ENCODE measurements at regions not wholly inside any gene's neighbourhood (a gene's known extent, or its start where the extent isn't known, plus 50 kb on each side); places are given as distances from the start of the nearest gene placed in this dataset.
"Not testable (repeated sequence)": the region's sequence is repeated elsewhere in the genome, so short reads cannot be mapped to it uniquely, and the experiment has no call there.

DNA sequence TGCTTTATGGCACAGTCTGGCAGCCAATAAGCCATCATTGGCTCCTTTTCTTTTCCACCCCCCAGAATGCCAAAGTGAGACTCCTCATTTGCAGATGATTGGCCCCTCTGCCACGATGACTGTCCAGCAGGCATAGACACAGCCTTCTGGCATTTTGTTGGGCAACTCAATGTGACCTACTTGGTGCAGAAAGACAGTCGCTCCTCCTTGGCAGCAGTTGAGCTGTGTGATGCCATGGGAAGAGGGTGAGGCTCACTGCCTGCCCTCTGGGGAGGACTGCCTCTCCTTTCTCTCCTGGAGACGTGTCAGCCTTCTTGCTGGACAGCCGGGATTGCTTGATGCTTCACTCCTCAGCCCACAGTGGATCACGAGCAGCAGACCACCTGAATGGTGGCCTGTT lies 264.9 kb downstream of the C12orf75 start:
- no peak for DNase-seq

DNA sequence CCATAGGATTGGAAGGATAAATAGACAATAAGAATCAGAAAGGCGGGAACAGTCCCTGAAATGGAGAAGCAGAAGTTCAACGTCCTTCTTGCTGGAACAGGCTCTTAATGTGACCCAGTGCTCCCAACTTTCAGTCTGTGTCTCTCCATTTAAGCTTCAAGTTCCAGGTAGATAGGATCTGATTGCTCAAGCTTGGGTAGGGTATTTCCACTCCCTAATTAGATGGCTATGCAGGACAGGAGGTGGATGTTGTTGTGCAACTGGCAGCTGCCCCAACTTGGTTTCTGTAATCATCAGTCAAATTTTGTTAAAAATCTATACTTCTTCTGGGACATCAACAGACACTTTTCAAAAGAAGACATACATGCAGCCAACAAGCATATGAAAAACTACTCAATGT lies 266.2 kb downstream of the C12orf75 start:
- no peak for DNase-seq

DNA sequence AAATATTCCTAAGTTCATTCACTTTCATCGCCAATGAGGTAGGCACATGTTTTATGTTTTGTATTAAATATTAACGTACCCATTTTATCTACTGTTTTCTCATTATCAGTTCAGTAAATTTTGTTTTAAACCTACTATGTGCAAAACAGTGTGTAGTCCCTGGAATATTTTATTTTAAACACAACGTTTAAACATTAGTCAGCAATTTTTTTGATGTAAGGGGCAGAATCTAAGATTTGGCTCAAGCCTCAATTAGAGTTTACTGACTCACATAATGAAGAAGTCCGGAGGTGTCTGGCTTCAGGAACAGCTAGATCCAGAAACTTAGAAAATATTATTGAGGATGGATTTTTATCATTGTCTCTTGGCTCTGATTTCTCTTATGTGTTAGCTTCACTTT lies 267.5 kb downstream of the C12orf75 start:
- no peak for DNase-seq

DNA sequence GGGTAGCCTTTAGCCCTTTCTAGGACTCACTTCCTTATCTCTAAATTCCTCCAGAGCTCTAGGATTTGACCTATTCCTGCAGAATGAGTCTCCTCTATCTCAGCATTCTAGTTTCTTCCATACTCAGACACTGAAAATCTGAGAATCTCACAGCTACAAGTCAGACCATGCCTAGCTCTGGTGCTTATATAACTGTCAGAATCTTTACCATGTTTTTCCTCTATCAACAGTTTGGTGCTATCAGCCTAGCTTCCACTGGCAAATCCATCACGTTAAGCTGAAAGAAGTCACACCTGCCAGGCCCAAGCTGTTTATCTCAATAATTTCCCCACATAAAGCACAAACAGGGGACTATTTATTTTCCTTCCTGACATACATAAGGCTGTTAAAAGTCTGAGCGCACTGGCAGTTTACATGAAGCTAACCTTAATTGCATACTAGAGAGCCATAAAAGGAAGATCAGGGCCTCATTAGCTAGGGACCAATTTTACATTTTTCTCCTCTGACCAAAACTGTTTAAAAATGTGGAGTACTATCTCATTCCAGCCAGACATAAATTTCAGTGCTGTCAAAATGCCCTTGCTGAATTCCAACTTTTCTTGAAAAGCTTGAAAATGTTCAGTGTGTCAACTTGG lies 270.5 kb downstream of the C12orf75 start:
- no peak for DNase-seq

DNA sequence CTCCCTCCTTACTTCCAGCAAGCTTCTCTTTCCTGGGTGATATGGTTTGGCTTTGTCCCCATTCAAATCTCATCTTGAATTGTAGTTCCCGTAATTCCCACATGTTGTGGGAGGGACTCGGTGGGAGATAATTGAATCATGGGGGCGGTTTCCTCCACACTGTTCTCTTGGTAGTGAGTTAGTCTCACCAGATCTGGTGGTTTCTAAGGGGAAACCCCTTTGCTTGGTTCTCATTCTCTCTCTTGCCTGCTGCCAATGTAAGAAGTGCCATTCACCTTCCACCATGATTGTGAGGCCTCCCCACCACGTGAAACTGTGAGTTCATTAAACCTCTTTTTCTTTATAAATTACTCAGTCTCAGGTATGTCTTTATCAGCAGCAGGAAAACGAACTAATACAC lies 271.8 kb downstream of the C12orf75 start:
- DNase-seq, result peak; percentile 9

DNA sequence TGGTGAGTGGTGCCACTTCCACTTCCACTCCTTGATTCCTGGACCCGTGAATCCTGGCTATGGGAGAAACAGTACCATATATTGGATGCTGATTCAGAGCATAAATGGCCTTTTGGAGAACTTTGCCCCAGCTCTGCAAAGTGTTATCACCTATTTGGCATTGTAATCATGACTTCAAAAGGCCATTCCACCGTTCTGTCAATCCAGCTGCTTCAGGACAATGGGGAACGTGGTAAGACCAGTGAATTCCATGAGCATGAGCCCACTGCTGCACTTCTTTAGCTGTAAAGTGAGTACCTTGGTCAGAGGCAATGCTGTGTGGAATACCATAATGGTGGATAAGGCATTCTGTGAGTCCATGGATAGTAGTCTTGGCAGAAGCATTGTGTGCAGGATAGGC lies 273.8 kb downstream of the C12orf75 start:
- DNase-seq, result not testable (repeated sequence)

DNA sequence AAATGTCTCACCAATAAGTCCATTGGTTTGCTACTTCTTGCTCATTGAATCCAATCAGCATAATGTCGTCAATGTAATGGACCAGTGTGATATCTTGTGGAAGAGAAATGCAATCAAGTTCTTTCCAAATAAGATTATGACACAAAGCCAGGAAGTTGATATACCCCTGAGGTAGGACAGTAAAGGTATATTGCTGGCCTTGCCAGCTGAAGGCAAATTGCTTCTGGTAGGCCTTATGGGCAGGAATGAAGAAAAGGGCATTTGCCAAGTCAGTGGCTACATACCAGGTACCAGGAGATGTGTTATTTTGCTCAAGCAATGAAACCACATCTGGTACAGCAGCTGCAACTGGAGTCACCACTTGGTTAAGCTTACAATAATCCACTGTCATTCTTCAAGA lies 276.1 kb downstream of the C12orf75 start:
- not testable (repeated sequence) for DNase-seq

DNA sequence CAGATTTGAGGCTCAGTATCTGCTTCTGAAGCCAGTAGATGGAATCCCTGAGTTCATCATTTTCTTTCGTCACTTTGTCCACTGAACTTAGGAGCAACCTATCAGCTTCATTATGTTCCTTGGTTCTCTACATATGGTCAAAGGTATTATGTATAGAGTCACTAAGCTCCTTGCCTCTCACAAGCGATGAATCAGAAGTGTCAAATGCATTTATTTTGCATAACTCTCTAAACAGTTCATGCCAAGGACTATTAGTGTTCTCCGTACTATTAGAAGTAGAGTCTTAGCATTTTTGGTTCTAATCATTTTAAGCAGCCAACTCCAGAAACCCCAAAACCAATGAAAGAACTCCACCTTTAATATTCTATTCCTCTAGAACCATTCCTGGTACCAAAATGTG lies 278.5 kb downstream of the C12orf75 start:
- DNase-seq, result not testable (repeated sequence)

DNA sequence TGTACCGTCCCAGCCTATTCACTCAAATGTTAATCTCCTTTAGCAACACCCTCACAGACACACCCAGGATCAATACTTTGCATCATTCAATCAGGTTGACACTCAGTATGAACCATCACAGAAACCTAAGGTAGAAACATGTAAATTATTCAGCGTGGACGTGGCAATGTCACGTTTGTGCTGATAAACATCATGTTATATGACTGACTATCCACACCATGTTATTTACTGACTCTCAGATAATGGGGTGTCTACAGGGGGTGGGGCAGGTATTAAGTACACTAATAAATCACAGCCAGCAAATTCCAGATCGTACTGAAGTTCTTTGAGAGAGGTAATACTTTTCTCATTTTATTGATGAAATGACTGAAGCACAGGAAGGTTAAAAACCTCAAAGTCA lies 280.0 kb downstream of the C12orf75 start:
- DNase-seq, result no peak

DNA sequence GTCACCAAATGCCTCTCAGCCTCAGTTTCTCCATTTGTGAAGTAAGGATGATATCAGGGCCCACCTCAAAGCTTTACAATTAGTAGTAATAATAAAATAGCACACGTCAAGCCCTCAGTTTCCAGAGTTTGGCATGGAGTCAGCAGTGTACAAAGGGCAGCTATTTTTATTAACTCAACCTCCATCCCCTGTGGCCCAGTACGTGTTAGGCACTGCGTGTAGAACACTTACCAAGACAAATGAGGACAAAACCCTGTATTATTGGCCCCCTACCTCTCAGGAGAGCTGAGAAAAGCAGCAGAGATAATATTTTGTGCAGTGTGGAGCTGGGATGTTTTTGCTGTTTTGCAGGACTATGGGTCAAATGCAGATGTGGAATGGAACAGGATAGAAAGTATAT lies 280.8 kb downstream of the C12orf75 start:
- no peak for DNase-seq

DNA sequence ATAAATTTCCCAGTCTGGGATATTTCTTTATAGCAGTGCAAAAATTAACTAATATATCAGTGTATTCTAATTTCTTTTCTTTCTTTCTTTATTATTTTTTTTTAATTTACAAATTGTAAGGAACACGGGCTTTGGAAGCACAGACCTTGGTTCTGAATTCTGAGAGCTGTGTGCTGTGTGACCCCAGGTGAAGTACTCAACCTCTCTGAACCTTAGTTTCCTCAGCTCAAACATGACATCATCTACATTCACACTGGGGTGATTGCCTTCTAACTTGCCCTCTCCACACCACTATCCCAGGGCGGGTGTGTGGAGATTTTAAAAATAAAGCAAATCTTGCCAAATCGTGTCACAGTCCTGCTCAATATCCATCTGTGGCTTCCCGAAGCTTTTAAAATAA lies 282.8 kb downstream of the C12orf75 start:
- no peak for DNase-seq

DNA sequence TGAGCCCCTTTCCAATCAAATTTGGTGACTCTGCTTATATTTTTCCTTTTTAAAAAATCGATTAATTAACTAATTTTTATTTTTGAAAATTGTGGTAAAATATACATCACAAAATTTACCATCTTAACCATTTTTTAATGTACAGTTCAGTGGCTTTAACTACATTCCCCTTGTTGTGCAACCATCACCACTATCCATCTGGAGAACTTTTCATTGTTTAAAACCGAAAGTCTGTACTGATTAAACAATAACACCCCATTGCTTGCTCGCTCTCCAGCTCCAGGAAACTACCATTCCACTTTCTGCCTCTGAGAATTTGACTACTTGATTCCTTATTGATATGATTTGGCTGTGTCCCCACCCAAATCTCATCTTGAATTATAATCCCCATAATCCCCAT lies 283.4 kb downstream of the C12orf75 start:
- DNase-seq, result no peak

DNA sequence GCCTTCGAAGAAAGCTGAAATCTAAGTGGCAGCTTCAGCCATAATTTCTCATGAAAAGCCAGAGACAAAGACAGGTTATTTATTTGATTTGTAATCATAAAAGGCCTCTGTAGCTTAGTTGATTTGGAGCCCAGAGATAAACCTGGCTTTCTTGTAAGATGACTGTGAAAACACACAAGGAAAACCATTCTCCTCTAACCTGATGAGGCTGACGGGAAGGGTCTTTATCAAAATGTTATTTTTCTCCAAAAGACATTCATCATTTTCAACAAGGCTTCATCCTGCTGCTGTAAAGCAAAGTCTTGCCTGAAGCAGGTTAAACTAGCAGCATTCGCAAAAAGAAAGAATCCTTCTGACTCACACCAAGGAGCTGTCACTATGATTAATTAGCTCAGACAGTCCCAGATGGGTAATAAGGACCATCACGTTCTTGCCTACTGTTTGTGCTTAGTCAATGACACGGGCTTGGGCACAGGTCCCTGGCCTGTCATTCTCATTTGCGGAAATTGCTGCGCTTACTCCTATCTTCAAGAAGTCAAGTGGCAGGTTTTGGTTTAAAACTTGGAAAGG lies 286.6 kb downstream of the C12orf75 start:
- no peak for DNase-seq

DNA sequence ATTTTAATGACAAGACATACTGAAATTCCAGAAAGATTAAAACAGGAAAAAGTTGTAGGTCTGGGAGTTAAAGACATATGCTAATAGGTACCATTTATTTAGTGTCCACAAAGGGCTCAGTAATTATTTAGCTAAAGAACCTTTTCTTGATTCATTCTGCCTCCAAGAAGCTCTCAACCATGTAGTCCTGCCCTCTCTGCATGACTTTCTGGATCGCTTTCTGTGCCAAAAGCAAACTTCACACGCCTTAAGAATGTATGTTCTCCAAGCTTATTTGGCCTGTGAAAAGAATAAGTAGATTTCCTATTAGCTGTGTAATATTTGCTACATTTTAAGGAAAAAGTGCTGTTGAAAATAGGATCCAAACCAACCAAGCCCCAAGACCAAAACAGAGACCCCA lies 291.7 kb downstream of the C12orf75 start:
- DNase-seq, result no peak

DNA sequence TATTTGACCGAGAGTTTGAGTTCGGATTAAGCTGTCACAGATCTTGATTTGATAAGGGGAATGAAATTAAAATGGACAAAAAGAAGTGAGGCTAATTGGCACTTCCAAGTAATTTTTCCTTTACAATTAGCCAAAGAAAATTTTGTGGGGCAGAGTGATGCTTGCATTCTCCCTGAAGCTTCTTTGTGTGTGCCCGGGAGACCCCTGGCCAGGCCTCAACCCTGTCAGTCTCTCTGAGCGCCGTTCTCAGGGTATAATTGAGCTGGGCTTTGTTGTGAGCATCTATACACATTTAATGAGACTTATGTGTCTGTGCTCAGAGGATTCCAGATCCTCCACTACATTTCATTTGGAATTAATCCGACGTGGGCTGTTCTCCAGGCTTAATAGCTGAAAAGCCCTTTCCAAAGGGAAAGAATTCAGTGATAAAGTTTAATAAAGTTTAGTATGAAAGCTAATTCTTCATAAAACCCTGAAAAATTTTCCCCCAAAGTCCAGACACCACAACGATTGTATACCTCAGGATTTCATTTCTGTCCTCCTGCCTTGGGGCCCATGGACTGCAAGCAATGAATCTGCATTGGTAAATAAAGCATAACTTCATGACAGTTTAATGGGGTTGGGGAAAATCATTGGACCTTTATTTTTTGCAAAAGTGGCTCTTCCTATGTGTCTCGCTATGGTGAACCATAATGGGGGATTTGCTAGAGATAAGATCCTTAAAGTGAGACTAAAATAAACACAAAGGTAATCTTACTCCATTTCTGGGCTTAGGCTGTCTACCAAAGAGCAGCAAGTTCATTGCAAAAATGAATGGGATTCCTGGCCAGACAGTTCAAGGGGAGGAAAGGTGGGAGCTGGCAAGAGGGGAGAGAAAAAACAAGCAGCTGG lies 292.6 kb downstream of the C12orf75 start:
- no peak for DNase-seq

DNA sequence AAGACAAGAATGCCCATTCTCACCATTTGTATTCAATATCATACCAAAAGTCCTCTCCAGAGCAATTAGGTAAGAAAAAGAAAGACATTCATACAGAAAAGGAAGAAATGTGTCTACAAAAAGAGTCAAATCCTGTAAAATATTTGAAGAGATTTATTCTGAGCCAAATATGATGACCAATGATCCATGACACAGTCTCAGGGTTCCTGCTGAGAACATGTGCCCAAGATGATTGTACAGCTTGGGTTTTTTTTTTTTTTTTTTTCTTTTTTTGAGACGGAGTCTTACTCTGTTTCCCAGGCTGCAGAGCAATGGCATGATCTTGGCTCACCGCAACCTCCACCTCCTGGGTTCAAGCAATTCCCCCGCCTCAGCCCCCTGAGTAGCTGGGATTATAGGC lies 296.2 kb downstream of the C12orf75 start:
- no peak for DNase-seq

DNA sequence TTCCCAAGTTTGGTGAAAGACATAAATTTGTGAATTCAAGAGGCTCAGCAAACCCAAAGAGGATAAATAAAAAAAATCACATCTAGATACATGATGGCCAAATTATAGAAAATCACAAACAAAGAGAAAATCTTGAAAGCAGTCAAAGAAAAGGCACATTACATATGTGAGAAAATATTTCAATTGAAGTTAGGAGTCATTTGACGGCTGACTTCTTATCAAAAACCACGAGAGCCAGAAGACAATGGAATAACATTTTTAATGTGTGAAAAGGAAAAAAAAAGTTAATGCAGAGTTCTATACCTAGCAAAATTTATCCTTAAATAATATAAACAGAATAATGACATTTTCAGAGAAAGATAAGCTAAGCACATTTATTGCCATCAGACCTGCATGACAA lies 307.0 kb downstream of the C12orf75 start:
- no peak for DNase-seq

DNA sequence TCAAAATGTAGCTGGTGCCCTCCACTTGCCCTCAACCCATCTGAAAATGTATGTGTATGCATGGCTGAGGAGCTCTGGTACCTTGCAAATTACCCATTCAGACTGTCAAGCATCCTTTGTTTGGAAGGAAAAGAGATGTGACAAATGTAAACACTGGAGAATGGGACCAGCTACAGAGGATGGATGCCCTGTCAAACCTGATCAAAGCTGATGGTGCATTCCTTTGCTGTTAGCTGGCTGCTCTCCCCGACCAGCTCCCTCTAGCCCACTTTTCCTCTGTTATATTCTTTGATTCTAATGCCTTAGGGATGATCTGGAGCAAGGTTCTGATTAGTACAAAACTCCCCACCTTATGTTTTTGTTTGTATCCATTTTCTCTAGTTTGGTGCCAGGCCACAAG lies 310.3 kb downstream of the C12orf75 start:
- no peak for DNase-seq

DNA sequence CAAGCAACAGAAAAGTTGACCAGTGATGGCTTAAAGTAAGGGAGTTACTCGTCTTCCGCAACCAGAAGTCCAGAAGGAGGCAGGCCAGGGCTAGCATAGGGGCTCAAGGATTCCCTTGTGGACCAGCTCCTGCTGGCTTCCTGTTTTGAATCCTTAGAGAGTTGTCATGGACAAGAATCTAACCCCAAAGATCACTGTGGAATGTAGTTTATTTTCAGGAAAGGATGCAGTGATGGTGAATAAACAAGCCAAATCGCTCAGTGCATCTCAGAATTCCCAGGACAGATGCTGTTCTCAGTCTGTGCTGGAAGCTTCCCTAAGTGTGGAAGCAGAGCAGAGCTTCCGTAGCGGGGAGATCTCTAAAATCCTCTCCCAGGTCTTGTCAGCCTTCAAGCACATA lies 311.3 kb downstream of the C12orf75 start:
- DNase-seq, result no peak

DNA sequence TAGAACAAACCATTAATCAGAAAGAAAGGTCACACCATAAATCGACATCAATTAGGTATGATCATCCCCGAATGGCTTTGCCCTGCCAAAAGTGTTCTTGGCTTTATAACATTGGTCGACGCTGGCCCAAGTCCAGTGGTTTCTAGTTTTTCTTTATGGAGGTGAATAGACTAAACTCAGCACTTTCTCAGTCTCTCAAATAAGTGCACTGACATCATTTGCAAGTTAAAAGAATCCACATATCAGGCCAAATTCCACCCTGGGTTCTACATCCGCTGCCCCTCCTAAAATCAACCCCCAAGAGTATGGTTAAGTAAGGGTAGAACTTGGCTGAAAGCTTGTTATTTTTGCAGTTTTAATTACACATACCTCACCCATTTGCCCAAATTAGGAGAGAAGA lies 314.3 kb downstream of the C12orf75 start:
- no peak for DNase-seq

DNA sequence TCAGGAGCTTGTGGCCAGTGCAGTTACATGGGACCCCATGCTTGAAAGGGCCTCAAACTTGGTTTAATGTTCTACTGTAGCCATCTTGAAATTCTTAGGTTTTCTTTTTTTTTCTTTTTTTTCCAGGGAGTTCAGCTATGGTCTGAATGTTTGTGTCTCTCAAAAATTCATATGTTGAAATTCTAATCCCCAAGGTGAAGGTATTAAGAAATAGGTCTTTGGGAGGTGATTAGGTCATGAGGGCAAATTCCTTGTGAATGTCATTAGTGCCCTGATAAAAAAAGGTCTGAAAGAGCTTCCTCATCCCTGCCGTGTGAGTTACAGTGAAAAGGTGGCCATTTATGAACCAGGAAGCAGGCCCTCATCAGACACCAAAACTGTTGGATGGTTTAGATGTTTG lies 324.1 kb downstream of the C12orf75 start:
- no peak for DNase-seq

DNA sequence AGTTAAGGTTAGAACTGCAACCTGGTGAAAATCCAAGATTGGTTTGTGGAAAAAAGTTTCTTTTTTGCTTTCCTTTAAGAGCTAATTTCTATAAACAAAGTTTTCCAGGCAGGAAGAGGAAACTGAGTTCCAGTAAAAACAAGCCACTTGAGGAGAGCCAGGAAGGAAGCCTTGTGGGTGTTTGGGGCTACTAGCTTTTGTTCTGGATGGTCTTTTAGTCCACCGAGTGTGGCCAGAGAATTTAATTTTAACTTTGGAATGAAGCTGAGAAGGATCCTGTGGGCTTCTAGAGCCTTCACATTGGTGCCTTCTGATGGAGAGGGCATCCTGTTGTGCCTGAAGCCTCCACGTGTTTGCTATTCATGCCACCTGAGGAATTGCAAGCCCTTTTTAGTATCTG lies 327.9 kb downstream of the C12orf75 start:
- no peak for DNase-seq

DNA sequence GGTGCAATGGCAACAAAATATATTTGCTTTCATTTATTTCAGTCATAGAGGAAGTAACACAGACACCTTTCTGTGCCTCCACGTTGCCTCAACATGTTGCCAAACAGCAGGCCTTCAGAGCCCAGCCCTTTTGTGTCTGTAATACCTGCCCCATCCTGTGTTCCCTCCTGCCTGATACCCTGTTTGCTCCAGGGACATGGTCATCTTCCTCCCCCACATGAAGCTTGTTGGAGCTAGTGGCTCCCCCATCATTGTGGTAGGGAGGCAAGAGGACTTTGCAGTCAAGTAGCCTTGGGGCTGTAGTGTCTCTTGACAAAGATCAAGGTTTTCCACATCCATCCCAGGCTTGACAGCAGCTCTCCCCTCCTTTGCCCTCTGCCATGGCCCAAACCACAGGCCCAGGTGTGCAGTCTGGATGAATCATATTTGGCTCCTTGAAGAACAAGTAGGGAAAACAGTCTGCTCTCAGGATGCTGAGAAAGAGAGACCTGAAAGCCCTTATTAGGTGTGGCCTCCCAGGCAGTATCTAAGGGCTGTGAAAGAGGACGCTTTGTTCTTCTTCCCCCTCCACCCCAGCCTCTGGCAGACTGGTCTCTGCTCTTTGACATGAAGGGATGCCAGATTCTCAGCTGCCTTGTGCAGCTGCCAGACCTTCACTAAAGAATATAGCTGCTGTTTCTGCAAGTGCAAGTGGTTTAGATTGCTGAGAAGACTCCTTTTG lies 329.0 kb downstream of the C12orf75 start:
- no peak for DNase-seq

DNA sequence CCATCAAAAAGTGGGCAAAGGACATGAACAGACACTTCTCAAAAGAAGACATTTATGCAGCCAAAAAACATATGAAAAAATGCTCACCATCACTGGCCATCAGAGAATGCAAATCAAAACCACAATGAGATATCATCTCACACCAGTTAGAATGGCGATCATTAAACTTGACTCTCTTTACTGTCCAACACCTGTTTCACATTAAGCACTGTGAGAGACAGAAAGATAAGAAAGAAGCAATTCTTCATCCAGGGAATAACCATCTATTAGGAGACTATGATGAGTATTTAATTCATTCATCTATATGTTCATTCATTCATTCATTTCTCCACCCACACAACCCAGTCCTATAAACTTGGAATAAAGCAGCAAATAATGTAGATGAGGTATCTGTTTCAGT lies 334.3 kb downstream of the C12orf75 start:
- DNase-seq, result not testable (repeated sequence)
